Midbrain (tissue), 1 donor: ENCODE measurements at regions not wholly inside any gene's neighbourhood (a gene's known extent, or its start where the extent isn't known, plus 50 kb on each side); places are given as distances from the start of the nearest gene placed in this dataset.

ENCODE experiments used
- DNase-seq: peaks from one replicate; lab custom pipeline; 2025; lab: John Stamatoyannopoulos, UW

DNA sequence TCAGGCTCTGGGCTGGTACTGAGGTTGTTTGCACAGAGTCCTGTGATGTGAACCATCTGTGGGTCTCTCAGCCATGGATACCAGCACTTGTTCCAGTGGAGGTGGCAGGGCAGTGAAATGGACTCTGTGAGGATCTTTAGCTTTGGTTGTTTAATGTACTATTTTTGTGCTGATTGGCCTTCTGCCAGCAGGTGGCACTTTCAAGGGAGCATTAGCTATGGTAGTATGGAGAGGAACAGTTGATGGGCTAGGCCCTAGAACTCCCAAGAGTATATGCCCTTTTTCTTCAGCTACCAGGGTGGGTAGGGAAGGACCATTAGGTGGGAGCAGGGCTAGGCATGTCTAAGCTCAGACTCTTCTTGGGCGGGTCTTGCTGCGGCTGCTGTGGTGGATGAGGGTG is 257.0 kb upstream of the GYPC start:
- DNase-seq: no peak

DNA sequence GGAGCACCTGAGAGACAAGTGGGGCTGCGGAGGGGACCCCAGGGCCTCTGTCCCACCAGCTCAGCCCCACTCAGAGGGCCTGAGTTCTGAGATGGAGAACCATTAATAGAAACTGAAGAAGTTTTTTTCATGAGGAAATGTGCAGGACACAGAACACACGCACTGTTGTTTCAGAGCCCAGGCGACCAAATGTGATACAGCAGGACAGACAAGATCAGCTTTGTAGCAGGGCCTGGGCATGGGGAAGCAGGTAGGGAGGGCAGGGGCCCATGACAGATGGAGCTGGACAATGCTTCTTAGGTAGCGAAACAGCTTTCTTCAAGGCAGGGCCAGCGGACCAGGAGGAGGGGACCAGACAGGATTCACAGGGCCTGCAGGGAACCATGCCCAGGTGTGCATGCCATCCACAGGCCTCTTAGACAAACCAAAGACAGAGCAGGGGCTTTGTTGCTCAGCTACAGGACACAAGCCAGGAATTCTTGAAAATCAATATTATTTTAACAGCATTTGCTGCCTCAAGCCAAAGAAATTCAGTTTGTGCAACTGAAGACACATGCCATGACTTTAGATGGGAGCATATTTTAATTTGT is 252.8 kb upstream of the GYPC start:
- DNase-seq: no peak

DNA sequence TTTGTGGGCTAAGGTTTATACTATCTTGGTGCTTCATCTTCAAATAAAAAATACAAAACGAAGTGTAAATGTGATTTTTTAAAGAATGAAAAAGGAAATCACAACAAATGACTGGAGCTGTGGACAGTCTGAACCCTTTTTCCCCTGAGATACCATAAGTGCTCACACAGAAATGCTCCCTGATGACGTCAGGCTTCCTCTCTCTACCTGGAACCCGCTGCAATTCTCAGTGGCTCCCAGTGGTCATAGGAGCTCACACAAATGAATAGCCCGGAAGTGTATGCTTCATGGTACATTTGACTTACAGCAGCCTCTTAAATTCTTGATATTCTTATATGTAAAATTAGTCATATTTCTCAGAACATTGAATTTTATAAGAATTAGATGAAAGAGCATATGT is 249.7 kb upstream of the GYPC start:
- no peak for DNase-seq

DNA sequence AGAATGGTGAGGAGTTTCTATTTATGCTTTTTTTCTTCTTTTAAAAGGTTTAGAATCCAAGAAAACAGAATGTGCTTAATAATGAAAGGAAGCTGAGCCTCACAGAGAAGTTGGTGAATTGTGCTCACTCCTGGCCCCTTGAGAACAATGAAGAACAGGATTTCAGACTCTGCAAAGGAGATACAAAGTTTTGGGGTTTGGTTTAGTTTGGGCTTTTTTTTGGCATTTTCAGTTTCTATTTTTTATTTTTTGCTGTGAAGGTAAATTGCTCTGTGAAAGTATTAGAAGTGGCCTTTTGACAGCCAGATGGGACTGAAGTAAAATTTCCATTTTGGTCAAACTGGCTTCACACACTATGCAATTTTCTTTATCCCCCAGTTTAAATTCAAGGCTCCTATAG is 247.3 kb upstream of the GYPC start:
- DNase-seq: no peak

DNA sequence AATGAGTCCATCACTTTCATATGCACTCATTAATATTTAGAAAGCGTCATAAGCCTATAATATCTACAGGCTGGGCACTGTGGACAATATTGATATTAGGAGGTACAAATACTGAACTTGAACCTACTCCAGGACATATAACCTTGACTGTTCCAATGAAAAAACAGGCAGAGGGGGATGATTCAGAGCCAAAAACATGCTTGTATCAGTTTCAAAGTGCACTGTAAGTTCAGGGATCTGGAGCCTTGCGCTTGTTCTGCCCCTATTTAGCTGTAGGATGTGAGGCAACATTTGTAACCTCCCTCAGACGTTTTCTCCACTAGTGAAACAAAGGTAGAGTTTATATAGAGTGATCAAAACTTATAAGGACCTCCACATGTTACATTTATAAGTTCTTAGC is 246.1 kb upstream of the GYPC start:
- DNase-seq: no peak

DNA sequence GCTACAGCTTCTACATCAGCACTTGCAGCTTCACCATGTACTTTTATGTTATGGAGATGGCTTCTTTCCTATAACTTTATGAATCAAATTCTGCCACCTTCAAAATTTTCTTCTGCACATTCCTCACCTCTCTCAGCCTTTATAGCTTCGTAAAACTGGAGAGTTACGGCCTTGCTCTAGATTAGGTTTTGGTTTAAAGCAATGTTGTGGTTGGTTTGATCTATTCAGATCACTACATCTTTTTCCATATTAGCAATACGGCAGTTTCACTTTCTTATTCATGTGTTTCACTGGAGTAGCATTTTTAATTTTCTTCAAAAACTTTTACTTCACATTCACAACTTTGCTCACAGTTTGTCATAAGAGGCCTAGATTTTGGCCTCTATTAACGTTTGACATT is 242.9 kb upstream of the GYPC start:
- no peak for DNase-seq

DNA sequence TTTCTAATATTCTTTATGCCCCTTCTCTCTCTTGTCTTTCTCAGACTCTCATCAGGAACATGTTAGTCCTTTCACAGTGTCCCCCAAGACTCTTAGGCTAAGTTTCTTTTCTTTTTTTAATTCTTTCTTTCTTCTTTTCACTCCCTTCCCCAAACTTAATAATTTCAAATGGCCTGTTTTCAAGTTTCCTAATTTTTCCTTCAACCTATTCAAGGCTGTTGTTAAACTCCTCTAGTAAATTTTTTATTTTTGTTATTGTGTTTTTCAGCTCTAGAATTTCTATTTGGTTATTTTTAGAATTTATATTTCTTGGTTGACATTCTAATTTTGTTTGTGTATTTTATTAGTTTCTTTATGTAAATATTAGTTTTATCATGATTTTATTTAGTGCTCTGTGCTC is 236.6 kb upstream of the GYPC start:
- DNase-seq: no peak

DNA sequence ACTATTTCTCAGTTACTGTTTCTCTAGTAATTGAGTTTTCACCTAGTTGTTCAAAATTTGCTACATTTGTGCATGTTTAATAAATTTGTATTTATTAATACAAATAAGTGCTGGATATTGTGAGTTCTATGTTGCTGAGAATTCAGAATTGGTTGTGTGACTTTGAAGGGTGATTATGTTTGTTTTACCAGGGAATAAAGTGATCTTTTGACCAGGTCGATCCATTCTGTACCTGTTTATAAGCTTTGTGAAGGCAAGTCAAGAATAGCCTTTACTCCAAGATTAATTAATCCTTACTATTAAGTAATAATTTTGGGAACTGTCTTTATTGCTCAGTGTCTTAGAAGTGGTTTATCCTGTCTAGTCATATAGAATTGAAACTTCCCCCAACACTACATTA is 230.0 kb upstream of the GYPC start:
- DNase-seq: no peak

DNA sequence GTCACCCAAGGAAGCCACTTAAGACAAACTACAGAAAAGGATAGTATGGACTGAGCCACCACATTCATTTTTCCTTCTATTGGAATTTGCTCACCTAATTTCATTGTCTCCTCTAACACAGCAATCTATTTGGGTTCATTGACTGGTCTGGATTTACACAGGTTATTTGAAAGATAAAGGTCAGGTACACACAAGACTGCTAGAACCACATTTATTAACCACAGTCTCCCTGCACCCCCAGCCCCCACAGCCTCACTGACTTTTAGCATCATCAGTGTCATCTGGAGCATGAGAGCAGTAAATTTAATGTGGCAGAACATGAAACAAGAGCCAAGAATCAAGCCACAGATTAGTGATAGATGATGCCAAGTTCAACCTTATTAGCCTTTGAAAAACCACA is 226.9 kb upstream of the GYPC start:
- DNase-seq: no peak

DNA sequence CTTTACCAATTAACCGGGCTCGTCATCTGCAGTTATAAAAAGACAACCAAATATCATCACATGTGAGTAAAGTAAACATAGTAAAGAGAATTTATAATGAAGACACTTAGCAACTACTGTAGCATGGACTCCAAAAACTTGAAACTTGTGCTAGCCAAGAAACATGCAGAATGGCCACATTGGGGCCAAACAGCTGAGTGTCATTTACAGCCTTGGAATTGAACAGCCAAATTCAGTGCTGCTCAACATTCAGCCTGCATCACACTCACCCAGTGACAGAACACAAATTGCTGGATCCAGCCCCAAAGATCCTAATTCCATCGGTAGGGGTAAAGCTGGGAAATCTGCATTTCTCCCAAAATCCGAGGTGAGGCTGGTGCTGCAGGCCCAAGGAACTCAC is 224.8 kb upstream of the GYPC start:
- DNase-seq: no peak

DNA sequence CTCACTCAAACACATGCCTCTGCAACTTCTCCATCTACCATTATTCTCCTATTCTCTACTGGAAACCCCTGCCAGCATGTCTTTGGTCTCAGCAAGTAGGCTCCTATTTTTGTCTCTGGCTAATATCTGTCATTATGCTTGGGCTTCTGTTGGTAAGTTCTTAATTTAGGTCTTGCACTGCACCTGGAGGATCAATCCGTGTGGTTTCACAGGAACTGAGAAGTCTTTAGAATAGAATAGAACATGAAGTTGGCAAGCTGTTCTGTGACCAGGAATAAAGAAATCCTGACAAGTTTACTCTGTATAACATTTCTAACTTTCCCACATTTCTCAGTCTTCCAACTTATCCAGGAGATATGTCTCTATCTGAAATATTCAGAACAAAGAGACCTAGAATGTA is 219.5 kb upstream of the GYPC start:
- DNase-seq: no peak

DNA sequence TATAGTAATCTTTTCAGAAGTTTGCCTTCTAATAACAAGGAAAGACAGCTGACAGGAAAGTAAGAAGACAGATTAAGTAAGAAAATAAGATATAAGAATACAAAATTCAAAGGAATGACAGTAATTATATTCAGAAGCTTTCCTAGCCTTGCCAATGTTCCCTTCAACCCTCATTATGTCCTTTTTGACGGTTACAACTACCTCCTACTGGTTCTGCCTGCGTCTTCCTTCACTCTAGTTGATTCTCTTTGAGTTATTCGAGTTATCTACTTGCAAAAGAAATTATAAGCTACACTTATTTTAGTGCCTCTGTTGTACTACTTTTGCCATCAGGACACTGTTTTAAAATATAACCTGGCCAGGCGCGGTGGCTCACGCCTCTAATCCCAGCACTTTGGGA is 218.9 kb upstream of the GYPC start:
- DNase-seq: no peak

DNA sequence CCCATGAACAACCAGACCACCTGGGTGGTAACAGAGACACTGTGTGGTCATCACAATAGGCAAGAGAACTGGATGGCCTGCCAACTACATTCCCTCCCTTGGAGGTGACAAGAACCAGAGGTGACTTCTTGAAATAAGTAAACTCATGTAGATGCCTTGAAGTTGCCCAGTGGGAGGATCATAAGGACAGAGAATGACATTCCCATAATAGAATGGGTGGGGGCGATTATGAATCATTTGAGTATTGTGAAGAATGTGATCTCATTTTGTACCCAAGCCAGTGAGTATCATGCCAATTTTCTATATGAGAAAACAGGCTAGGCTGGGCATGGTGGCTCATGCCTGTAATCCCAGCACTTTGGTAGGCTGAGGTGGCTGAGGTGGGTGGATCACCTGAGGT is 211.4 kb upstream of the GYPC start:
- DNase-seq: no peak

DNA sequence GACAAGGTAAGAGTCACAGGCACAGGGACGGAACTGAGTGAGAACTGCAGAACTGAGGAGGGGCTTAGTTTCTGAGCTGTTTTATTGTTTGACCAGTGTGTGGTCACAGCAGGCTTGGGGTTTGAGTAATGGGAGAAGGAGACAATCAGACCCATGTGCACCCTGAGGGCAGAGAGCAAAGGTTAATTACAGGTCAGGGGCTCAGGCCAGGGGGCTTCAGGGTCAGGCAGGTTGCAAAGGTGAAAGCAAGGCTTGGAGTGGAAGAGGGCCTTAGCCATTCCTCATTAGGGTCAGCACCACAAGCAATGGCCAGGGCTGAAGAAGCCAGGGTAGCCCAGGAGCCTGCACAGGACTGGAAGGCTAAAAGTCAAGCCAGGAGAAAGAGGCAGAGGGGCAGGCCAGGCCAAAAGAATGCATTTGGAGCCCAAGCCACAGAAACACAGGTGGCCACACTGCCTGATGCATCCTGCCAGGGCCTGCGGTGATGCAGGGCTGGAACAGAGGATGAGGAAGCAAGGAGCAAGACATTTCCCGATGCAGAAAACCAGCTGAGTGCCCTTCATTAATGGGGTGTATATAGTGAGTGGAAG is 209.8 kb upstream of the GYPC start:
- no peak for DNase-seq

DNA sequence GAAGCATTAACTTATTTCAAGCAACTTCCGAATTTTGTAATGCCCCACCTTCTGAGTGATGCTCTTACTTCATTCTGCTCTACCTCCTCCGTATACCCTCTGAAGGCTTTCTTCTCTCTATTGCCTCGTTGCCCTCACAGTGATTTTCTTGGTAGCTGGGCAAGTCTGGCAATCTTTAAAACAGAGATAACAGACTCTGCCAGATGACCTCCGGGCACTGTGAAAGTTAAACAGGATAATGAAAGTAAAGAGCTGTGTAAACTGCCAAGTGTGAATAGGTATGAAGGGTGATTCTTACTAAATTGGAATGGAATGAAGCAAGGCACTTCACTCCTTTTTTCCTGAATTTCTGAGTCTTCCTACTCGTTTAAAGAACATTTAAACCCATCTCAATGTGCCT is 207.3 kb upstream of the GYPC start:
- no peak for DNase-seq

DNA sequence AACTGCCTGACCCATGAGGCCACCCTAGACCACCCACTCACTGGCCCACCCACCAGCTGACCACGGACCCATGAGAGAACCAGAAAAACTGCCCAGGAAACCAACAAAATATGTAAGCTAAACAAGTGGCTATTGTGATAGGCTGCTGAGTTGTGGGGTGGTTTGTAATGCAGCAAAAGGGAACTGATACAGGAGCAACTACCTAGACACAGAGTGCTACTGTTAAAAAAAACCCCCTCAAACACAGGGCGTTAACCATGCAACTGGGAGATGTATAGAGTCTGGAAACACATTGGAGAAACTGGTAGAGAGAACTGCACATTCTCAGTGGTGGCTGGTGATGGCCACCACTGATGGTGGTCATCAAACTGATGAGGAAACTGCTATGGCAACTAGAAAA is 206.3 kb upstream of the GYPC start:
- no peak for DNase-seq

DNA sequence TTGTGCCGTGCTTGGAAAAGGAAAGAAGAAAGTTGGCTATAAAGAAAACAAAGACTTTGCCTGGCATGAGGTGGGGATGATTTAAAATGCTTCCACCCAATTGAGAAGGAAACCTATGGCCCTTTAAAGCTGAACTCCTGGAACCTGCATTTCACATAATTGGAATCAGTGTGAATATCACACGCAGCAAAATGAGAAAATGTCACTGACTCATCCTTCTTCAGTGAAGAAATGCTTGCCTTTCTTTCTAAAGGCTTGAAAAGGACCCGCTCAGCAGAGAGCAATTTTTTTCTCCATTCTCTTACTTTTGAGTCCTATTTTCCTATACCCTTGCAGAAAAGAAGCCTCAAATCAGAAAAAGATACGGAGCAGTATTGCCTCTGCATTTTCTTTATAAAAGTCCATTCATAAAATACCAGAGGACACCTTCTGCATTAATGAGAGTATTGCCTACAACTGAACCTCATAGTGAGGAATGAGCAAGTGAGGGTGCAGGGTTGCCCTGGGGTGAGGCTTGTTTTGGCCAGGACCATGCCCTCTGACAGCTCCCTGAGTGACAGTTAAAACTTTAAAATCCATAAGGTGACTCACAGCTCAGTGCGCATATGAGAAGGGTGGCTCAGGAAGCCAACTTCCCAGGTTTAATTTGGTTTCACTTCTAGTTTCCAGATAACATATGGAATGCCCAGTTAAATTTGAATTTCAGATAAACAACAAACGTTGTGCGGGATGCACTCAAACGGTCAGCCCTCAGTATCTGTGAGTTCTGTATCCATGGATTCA is 191.9 kb upstream of the GYPC start:
- DNase-seq: no peak

DNA sequence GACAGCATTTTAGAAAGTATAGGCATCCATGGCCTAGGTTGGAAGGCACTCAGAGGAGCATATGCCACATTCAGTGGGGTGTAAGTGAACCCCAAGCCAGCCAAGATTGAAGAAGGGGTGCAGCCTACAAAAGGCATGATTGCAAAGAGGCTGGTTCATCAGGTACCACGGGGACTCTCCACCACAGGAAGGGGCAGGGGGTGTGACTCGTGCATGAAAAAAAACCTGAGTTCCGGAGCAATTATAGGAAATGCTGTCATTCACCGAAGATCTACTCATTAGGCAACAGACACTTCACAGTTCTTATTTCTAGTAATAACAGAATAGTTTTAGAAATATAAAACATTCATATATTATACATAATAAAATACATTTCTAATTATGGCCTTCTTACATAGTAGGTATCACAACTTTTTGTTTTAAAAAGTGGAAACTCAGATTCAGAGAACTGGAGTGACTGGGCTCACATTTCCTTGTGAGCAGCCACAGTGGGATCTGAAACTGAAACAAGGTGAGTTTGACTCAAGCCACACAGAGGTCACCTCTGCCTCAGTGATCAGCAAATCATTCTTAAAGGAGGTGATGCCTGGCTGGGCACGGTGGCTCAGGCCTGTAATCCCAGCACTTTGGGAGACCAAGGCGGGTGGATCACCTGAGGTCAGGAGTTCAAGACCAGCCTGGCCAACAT is 188.4 kb upstream of the GYPC start:
- DNase-seq: no peak

DNA sequence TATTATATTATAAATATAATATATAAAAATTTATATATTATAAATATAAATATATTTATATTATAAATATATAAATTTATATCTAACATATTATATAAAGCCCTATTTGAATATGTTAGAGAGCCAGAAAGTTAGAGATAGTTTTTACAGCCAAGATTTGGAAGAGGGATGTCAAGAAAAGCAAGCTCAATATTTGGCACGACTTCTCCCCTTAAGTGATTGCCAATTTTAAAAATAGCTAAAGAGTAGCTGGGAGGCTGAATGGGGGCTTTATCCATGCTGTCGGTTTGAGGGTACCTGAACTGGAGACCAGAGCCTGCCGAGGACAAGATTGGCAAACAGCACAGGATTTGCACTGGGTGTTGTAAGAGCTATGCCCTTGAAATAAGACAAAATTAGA is 180.9 kb upstream of the GYPC start:
- no peak for DNase-seq

DNA sequence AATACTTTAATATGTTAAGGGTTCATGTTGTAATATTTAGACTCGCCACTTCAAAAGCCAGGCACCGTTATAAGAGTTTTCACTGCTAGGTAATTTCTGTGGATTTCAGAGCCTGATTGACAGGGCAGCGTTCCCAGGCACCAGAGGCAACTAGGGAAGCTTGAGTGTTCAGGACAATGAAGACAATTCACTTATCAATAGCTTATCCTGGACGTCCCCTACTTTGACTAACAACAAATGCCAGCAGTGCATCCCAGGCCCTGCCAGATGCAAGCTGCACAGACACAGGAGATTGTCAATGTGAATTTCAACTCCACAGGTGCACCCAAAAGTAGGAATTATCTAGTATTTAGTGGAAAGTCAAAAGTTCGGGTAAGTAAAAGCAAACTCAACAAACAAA is 179.3 kb upstream of the GYPC start:
- DNase-seq: no peak

DNA sequence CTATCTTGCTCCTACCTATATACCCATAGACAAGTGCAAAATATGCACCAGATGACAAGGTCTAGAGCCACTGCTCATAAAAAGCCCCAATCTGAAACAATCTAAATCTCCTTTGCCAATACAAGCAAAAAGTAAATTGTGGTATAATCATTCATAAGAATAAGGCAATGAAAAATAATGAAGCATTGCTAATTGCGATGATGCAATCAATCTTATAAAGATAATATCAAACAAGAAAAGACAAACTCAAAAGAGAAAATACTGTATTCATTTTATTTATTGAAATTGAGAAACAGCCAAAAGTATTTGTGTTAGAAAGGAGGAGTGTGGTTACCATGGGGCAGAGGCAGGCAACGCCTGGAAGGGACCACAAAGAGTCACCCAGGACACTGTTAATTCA is 175.9 kb upstream of the GYPC start:
- DNase-seq: no peak

DNA sequence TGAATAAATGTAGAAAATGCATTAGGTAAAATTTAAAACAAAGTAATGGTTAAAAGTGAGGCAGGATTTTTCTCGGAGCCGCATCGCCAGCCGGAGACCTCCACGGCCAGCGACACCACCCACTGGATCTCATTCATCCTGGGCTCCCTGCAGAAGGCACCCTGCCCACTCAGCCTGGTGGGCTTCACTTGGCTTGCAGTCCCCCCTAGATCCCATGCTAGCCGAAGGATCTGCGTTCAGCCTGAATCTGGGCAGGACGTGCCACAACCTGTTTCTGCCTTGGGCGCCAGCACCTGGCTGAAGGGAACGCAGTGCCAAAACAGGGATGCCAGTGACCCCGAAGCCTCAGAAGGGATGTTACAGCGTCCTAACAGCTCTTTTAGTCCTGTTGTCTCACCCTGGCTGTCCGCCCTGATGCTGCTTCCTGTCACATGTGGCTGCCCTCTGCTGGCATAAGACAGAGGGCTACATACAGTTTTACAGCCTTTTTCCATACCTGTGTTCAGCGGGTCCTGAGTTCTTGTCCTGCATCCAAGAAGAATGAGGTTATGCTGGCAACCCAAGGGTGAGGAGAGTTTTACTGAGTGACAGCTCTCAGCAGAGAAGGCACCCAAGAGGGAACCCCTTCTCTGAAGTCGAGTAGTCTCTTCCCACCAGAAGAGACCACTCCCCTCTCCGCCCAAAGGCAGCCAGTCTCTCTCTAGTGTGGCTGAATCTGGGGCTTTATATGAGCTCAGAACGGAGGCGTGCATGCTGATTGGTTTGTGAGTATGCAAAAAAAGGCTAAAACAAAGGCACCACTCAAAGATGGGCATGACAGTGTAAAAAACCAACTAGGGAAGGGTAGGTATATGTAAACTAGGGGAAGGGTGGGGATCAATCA is 173.1 kb upstream of the GYPC start:
- no peak for DNase-seq
